SK-N-SH (cell line): ENCODE measurements at regions not wholly inside any gene's neighbourhood (a gene's known extent, or its start where the extent isn't known, plus 50 kb on each side); places are given as distances from the start of the nearest gene placed in this dataset.
"Not testable (repeated sequence)": the region's sequence is repeated elsewhere in the genome, so short reads cannot be mapped to it uniquely, and the experiment has no call there.

Experiments used
- CTCF ChIA-PET: fragments of 300-600, 350-600 bp; formaldehyde crosslinking; extraction: SDS; loops from one replicate; lab custom pipeline; 2021; lab: Yijun Ruan, JAX
- POLR2A ChIA-PET: fragments of 350-600 bp; sonication (Branson Sonifier 250); formaldehyde crosslinking; extraction: SDS; loops from one replicate; lab custom pipeline; 2020; ENCODE audit warnings: antibody characterized with exemption, inconsistent platforms; lab: Yijun Ruan, JAX
- DNase-seq: peaks from one replicate; pipeline ENCODE4 v3.0.0; 2012
- H2AFZ ChIP-seq: fragments of 200-600 bp; sonication (generic); 2 replicates; pipeline ENCODE4 v1.8.1; 2016; ENCODE audit warnings: antibody characterized with exemption, mild to moderate bottlenecking, low read depth
- H3F3A ChIP-seq: fragments of 200-600 bp; sonication (generic); replicated peaks from 2 replicates; pipeline ENCODE3; 2016; ENCODE audit warnings: antibody characterized with exemption, mild to moderate bottlenecking; ENCODE audit not compliant: insufficient read depth
- H3K27ac ChIP-seq, 2 experiments: fragments of 200-500 bp in 1 of 2; fragments of 200-600 bp in 1 of 2; sonication (Bioruptor generic) in 1 of 2; sonication (generic), shearing (Covaris generic) in 1 of 2; 2 replicates each; pipeline versions ENCODE4 v1.5.1 to v1.6.1; 2014 to 2016; ENCODE audit warnings: low read depth in 2 of 2, inconsistent platforms in 1 of 2, low read length in 1 of 2, mild to moderate bottlenecking in 1 of 2, mixed read lengths in 1 of 2
- H3K27me3 ChIP-seq: fragments of 200-600 bp; sonication (generic), shearing (Covaris generic); 2 replicates; pipeline ENCODE4 v1.6.1; 2016; ENCODE audit warnings: mixed run types; ENCODE audit not compliant: insufficient read depth
- H3K36me3 ChIP-seq, 2 experiments: fragments of 200-500 bp in 1 of 2; fragments of 200-600 bp in 1 of 2; sonication (Bioruptor generic) in 1 of 2; sonication (generic) in 1 of 2; replicated peaks in 1 of 2; 2 replicates each; pipeline versions ENCODE3 to v1.5.1; 2014 to 2016; ENCODE audit warnings: low read length in 1 of 2, mild to moderate bottlenecking in 1 of 2; ENCODE audit not compliant: insufficient read depth in 2 of 2, control insufficient read depth in 1 of 2
- H3K4me1 ChIP-seq, 2 experiments: fragments of 200-500 bp in 1 of 2; fragments of 200-600 bp in 1 of 2; sonication (Bioruptor generic) in 1 of 2; sonication (generic), shearing (Covaris generic) in 1 of 2; 2 replicates each; pipeline versions ENCODE4 v1.5.1 to v1.6.1; 2014 to 2016; ENCODE audit warnings: low read depth in 1 of 2, low read length in 1 of 2, mixed run types in 1 of 2; ENCODE audit not compliant: insufficient read depth in 2 of 2, control insufficient read depth in 1 of 2
- H3K4me2 ChIP-seq: fragments of 200-600 bp; sonication (generic), shearing (Covaris generic); 2 replicates; pipeline ENCODE4 v1.6.1; 2017; ENCODE audit warnings: mixed run types
- H3K4me3 ChIP-seq, 2 experiments: fragments of 200-500 bp in 1 of 2; fragments of 200-600 bp in 1 of 2; sonication (Bioruptor generic) in 1 of 2; sonication (generic), shearing (Covaris generic) in 1 of 2; 2 replicates each; pipeline versions ENCODE4 v1.5.1 to v1.8.1; 2014 to 2016; ENCODE audit warnings: low read depth in 2 of 2, inconsistent platforms in 1 of 2, low read length in 1 of 2, mild to moderate bottlenecking in 1 of 2, mixed read lengths in 1 of 2, moderate library complexity in 1 of 2
- H3K79me2 ChIP-seq: fragments of 200-600 bp; sonication (generic); 2 replicates; pipeline ENCODE4 v1.8.1; 2017; ENCODE audit warnings: mild to moderate bottlenecking; ENCODE audit not compliant: insufficient read depth
- H3K9ac ChIP-seq: fragments of 200-600 bp; sonication (generic); 2 replicates; pipeline ENCODE4 v1.6.1; 2017; ENCODE audit warnings: mixed run types
- H3K9me2 ChIP-seq: fragments of 200-600 bp; sonication (generic); 2 replicates; pipeline ENCODE4 v1.6.1; 2017; ENCODE audit warnings: mixed run types
- H3K9me3 ChIP-seq: fragments of 200-600 bp; sonication (generic); 2 replicates; pipeline ENCODE4 v1.6.1; 2017; ENCODE audit warnings: mixed run types, mild to moderate bottlenecking, moderate library complexity
- H4K20me1 ChIP-seq: fragments of 200-600 bp; sonication (generic); 2 replicates; pipeline ENCODE4 v1.6.1; 2017; ENCODE audit warnings: mild to moderate bottlenecking, mixed run types; ENCODE audit not compliant: insufficient read depth
- EZH2phosphoT487 ChIP-seq: fragments of 200-600 bp; sonication (generic); IDR thresholded peaks from 2 replicates; pipeline ENCODE4 v1.6.1; 2017; ENCODE audit warnings: low read depth, mixed run types, mild to moderate bottlenecking, antibody characterized with exemption, moderate library complexity, borderline replicate concordance
- FOXJ3 ChIP-seq: sonication (generic); formaldehyde crosslinking; IDR thresholded peaks from 2 replicates; pipeline ENCODE4 v1.5.1; 2020; ENCODE audit warnings: mild to moderate bottlenecking, missing genetic modification reagents
- GABPA ChIP-seq: IDR thresholded peaks from 2 replicates; pipeline ENCODE4 v1.4.0; 2012; ENCODE audit warnings: low read depth, mild to moderate bottlenecking
- MXI1 ChIP-seq: IDR thresholded peaks from 2 replicates; pipeline ENCODE4 v1.6.1; 2012; ENCODE audit warnings: mild to moderate bottlenecking, low read depth, low read length, improper control_type of control experiment
- NFIC ChIP-seq: IDR thresholded peaks from 2 replicates; pipeline ENCODE4 v1.4.0; 2012; ENCODE audit warnings: borderline replicate concordance
- NRF1 ChIP-seq: IDR thresholded peaks from 2 replicates; pipeline ENCODE4 v1.6.1; 2012; ENCODE audit warnings: low read depth, mild to moderate bottlenecking, low read length
- PBX3 ChIP-seq: IDR thresholded peaks from 2 replicates; pipeline ENCODE4; 2012
- POLR2AphosphoS5 ChIP-seq: IDR thresholded peaks from 2 replicates; pipeline ENCODE4 v1.6.1; 2012; ENCODE audit warnings: low read depth, low read length
- RAD21 ChIP-seq: IDR thresholded peaks from 2 replicates; pipeline ENCODE4 v1.6.1; 2012; ENCODE audit warnings: mild to moderate bottlenecking, low read length
- RCOR1 ChIP-seq: fragments of 150-350 bp; IDR thresholded peaks from 2 replicates; pipeline ENCODE4 v1.6.1; 2017; ENCODE audit warnings: antibody characterized with exemption, low read length
- REST ChIP-seq: IDR thresholded peaks from 2 replicates; pipeline ENCODE4 v1.6.1; 2012; ENCODE audit warnings: mild to moderate bottlenecking, low read depth, low read length, moderate library complexity
- RXRA ChIP-seq: IDR thresholded peaks from 2 replicates; pipeline ENCODE4 v1.4.0; 2012; ENCODE audit warnings: low read depth, mild to moderate bottlenecking, borderline replicate concordance
- SIN3A ChIP-seq: IDR thresholded peaks from 2 replicates; pipeline ENCODE4 v1.6.1; 2012; ENCODE audit warnings: low read depth, mild to moderate bottlenecking, low read length, moderate library complexity, borderline replicate concordance
- SMC3 ChIP-seq: IDR thresholded peaks from 2 replicates; pipeline ENCODE4 v1.6.1; 2012; ENCODE audit warnings: low read depth, low read length, improper control_type of control experiment
- USF1 ChIP-seq: IDR thresholded peaks from 2 replicates; pipeline ENCODE4 v1.4.0; 2012; ENCODE audit warnings: low read depth, borderline replicate concordance
- USF2 ChIP-seq: fragments of 150-350 bp; IDR thresholded peaks from 2 replicates; pipeline ENCODE4 v1.6.1; 2017; ENCODE audit warnings: antibody characterized with exemption, low read length, low read depth, borderline replicate concordance
- YY1 ChIP-seq: IDR thresholded peaks from 2 replicates; pipeline ENCODE4 v1.4.0; 2012; ENCODE audit warnings: low read depth, mild to moderate bottlenecking
- ZBTB33 ChIP-seq: IDR thresholded peaks from 2 replicates; pipeline ENCODE4 v1.4.0; 2012; ENCODE audit warnings: low read depth, borderline replicate concordance
- WGBS: methylation state at CpG from one replicate; pipeline ENCODE4 v1.1.6; 2017; ENCODE audit warnings: low lambda C conversion rate; 5-methylcytosine and 5-hydroxymethylcytosine counted together

- H4K20me1 ChIP-seq, DNase-seq, H3K4me1 ChIP-seq, H3K9me2 ChIP-seq, H3K4me3 ChIP-seq, H2AFZ ChIP-seq, POLR2A ChIA-PET, H3K9me3 ChIP-seq, CTCF ChIA-PET, H3K4me2 ChIP-seq, H3K9ac ChIP-seq, H3K27ac ChIP-seq, H3K79me2 ChIP-seq, H3K27me3 ChIP-seq, H3K36me3 ChIP-seq, H3F3A ChIP-seq: not testable (repeated sequence)
- 22% methylated on average over 1 of the region's 1 CpG for WGBS
Observed at GRCh38 chrX:124789874-124790273, 443.5 kb downstream of the SH2D1A start.

- Histone ChIP-seq H4K20me1 (no peaks in the 10 kb centered on the region), H3K4me1 (no peaks in the 10 kb centered on the region), H3K36me3 (no peaks in the 10 kb centered on the region), H3K27ac (no peak overlapping the region), H3K4me2 (no peak overlapping the region), H3K4me3 (no peak overlapping the region), H3K79me2 (no peaks in the 10 kb centered on the region), H3K9me2 (no peaks in the 10 kb centered on the region), H3K9ac (no peak overlapping the region), H2AFZ (no peak overlapping the region), H3K9me3 (no peaks in the 10 kb centered on the region)
- ChIA-PET POLR2A (no interaction called here), CTCF (no interaction called here)
- TF ChIP-seq MXI1 (no peak), RAD21 (no peak), EZH2phosphoT487 (no peak), SMC3 (no peak), NFIC (no peak), RCOR1 (no peak), NRF1 (no peak), SIN3A (no peak), USF1 (no peak), PBX3 (no peak), POLR2AphosphoS5 (no peak), ZBTB33 (no peak), REST (no peak), RXRA (no peak), FOXJ3 (no peak), USF2 (no peak), GABPA (no peak), YY1 (no peak)
- TF ChIP-seq, all 33 proteins: peak for 0
- no peaks in the 10 kb centered on the region for H3K27me3 ChIP-seq
- H3F3A ChIP-seq: no peaks in the 10 kb centered on the region
- DNase-seq: no peak
- 14% methylated on average over 4 of the region's 4 CpGs for WGBS
Observed at GRCh38 chrX:124791492-124792095, 445.2 kb downstream of the SH2D1A start.
